Astrocyte (in vitro differentiated cells and primary cell): ENCODE measurements at regions not wholly inside any gene's neighbourhood (a gene's known extent, or its start where the extent isn't known, plus 50 kb on each side); places are given as distances from the start of the nearest gene placed in this dataset.

Source experiments
- DNase-seq: peaks from one replicate; pipeline ENCODE4 v3.0.0-alpha.2; 2010; ENCODE audit warnings: low read depth
- FAIRE-seq: peaks from 2 replicates; lab custom pipeline; 2011; peaks lifted over from hg19 to GRCh38; lab: Jason Lieb, UNC
- H2AFZ ChIP-seq: 2 replicates; pipeline ENCODE4 v1.6.0; 2012; ENCODE audit warnings: low read depth, low read length, inconsistent platforms
- H3K27ac ChIP-seq: 2 replicates; pipeline ENCODE4 v1.5.1; 2011; ENCODE audit warnings: low read depth, low read length, inconsistent platforms
- H3K27me3 ChIP-seq: 2 replicates; pipeline ENCODE4 v1.6.0; 2011; ENCODE audit warnings: low read length, inconsistent platforms; ENCODE audit not compliant: insufficient read depth
- H3K36me3 ChIP-seq: 2 replicates; pipeline ENCODE4 v1.5.1; 2011; ENCODE audit warnings: low read length, inconsistent platforms; ENCODE audit not compliant: insufficient read depth
- H3K4me1 ChIP-seq: 2 replicates; pipeline ENCODE4 v1.5.1; 2011; ENCODE audit warnings: low read length, inconsistent platforms; ENCODE audit not compliant: insufficient read depth
- H3K4me2 ChIP-seq: 2 replicates; pipeline ENCODE4 v1.6.0; 2012; ENCODE audit warnings: low read length, inconsistent platforms
- H3K4me3 ChIP-seq: 2 replicates; pipeline ENCODE4 v1.5.1; 2011; ENCODE audit warnings: low read depth, mild to moderate bottlenecking, low read length, inconsistent platforms; ENCODE audit not compliant: insufficient read depth
- H3K79me2 ChIP-seq: 2 replicates; pipeline ENCODE4 v1.6.0; 2012; ENCODE audit warnings: mild to moderate bottlenecking, low read length, inconsistent platforms; ENCODE audit not compliant: insufficient read depth
- H3K9ac ChIP-seq: 2 replicates; pipeline ENCODE4 v1.6.0; 2012; ENCODE audit warnings: mild to moderate bottlenecking, low read length, inconsistent platforms
- H3K9me3 ChIP-seq: 2 replicates; pipeline ENCODE4 v1.5.1; 2012; ENCODE audit warnings: low read depth, mild to moderate bottlenecking, low read length, inconsistent platforms; ENCODE audit not compliant: insufficient read depth
- H4K20me1 ChIP-seq: 2 replicates; pipeline ENCODE4 v1.6.0; 2012; ENCODE audit warnings: low read length, inconsistent platforms; ENCODE audit not compliant: insufficient read depth
- H3K27ac Mint-ChIP-seq: one replicate; pipeline ENCODE4 v1.8.0; 2021; ENCODE audit warnings: mild to moderate bottlenecking, mixed read lengths; ENCODE audit not compliant: unreplicated experiment
- H3K27me3 Mint-ChIP-seq: one replicate; pipeline ENCODE4 v1.8.0; 2021; ENCODE audit warnings: low read depth, mixed read lengths; ENCODE audit not compliant: unreplicated experiment
- H3K36me3 Mint-ChIP-seq: one replicate; pipeline ENCODE4 v1.8.0; 2021; ENCODE audit warnings: low read depth, mixed read lengths; ENCODE audit not compliant: unreplicated experiment
- H3K4me1 Mint-ChIP-seq: one replicate; pipeline ENCODE4 v1.8.0; 2021; ENCODE audit warnings: low read depth, mixed read lengths; ENCODE audit not compliant: unreplicated experiment
- H3K4me3 Mint-ChIP-seq: one replicate; pipeline ENCODE4 v1.8.0; 2021; ENCODE audit warnings: mild to moderate bottlenecking, moderate library complexity, mixed read lengths; ENCODE audit not compliant: unreplicated experiment
- H3K9me3 Mint-ChIP-seq: one replicate; pipeline ENCODE4 v1.8.0; 2021; ENCODE audit warnings: mild to moderate bottlenecking, mixed read lengths; ENCODE audit not compliant: unreplicated experiment
- CTCF ChIP-seq: IDR thresholded peaks from 2 replicates; pipeline ENCODE4 v1.5.1; 2011; ENCODE audit warnings: low read depth, mild to moderate bottlenecking, inconsistent platforms, low read length, moderate library complexity; ENCODE audit not compliant: insufficient read depth
- EZH2 ChIP-seq: IDR thresholded peaks from 2 replicates; pipeline ENCODE4 v1.6.1; 2012; ENCODE audit warnings: mild to moderate bottlenecking, low read length, inconsistent platforms; ENCODE audit not compliant: insufficient read depth

DNA sequence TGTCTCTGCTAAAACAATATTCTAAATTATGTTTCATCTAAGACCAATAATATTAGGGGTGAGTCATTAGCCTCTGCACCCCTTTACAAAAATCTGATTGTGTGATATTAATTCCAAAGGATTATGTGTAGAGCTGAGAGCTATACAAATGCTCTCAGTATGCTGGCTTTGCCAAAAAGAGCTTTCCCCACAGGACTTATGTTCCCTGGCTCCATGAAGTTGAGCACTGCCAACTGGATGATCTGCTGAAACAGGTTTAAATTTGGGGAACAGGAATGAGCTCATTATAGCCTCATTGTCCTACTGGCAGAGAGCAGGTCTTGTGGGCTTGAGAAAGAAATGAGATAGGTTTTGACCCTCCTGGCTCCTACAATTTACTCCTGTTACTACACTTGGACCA is 347.8 kb upstream of the LMCD1 start:
- no peak for FAIRE-seq

DNA sequence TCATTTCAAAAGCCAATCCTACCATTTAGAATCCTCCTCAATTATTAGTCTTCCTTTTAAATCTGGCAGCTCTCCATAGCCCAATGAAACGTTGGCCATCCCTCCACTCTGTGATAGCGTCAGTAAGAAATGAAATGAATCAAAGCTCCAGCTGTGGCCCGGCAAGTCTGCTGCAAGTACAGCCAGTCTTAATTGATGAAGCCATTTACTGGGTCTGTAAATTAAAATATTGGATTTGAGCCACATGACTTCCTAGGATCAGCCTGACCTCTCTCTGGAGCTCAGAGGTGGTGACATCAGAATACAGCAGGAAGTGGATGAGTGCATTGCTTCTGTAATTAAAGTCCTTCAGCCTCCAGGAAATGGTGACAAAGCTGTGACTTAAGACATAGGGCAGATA is 347.0 kb upstream of the LMCD1 start:
- no peak for TF ChIP-seq CTCF
- TF ChIP-seq EZH2, result no peak
- Mint-ChIP-seq H3K9me3 (peaks cover 2% of the 10 kb centered on the region), H3K4me1 (peaks cover 5% of the 10 kb centered on the region), H3K36me3 (no peaks in the 10 kb centered on the region), H3K27ac (no peak overlapping the region), H3K27me3 (peaks cover 2% of the 10 kb centered on the region), H3K4me3 (no peak overlapping the region)
- Histone ChIP-seq H3K27me3 (no peaks in the 10 kb centered on the region), H2AFZ (no peak overlapping the region), H4K20me1 (no peaks in the 10 kb centered on the region), H3K4me2 (no peak overlapping the region), H3K79me2 (no peaks in the 10 kb centered on the region), H3K4me3 (no peak overlapping the region), H3K9me3 (no peaks in the 10 kb centered on the region), H3K4me1 (no peaks in the 10 kb centered on the region), H3K36me3 (no peaks in the 10 kb centered on the region), H3K9ac (no peak overlapping the region), H3K27ac (no peak overlapping the region)
- DNase-seq, result no peak
- no peak for FAIRE-seq

More for the DNA sequence above, 347.8 kb upstream of the LMCD1 start:
- no peak for DNase-seq
- no peak overlapping the region for H2AFZ ChIP-seq
- Mint-ChIP-seq H3K9me3 (peaks cover 2% of the 10 kb centered on the region), H3K36me3 (no peaks in the 10 kb centered on the region), H3K4me1 (peaks cover 5% of the 10 kb centered on the region), H3K27me3 (peaks cover 2% of the 10 kb centered on the region), H3K27ac (no peak overlapping the region), H3K4me3 (no peak overlapping the region)
- H3K9me3 ChIP-seq, result no peaks in the 10 kb centered on the region
- no peaks in the 10 kb centered on the region for H3K79me2 ChIP-seq
- H3K4me2 ChIP-seq, result no peak overlapping the region
- H4K20me1 ChIP-seq, result no peaks in the 10 kb centered on the region
- no peak overlapping the region for H3K27ac ChIP-seq
- H3K4me1 ChIP-seq, result no peaks in the 10 kb centered on the region
- no peaks in the 10 kb centered on the region for H3K27me3 ChIP-seq
- H3K9ac ChIP-seq, result no peak overlapping the region
- no peak for TF ChIP-seq CTCF
- TF ChIP-seq EZH2, result no peak
- no peak overlapping the region for H3K4me3 ChIP-seq
- no peaks in the 10 kb centered on the region for H3K36me3 ChIP-seq

DNA sequence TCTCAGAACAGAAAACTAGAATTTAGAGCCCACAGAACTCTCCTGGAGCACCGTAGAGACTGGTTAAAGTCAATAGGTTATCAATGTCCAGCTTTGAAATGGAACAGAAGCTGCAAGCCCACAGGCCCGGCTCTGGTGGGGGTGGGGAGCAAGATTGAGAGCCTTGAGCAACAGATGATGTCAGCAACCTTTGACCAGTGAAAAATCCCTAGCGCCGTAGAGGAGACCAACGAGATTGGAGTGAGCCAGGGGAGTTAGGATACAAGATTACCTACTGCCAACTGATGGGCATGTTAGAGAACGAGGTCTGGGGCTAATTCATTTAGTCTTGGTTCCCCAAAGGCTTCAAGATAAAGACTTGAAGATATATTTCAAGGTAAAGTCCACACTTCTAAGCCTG is 345.5 kb upstream of the LMCD1 start:
- DNase-seq, result no peak
- H3K79me2 ChIP-seq, result no peaks in the 10 kb centered on the region
- H3K9me3 Mint-ChIP-seq, result peaks cover 2% of the 10 kb centered on the region
- no peak overlapping the region for H3K9ac ChIP-seq
- peaks cover 2% of the 10 kb centered on the region for H3K27me3 Mint-ChIP-seq
- H3K27ac Mint-ChIP-seq, result no peak overlapping the region
- TF ChIP-seq EZH2 (no peak), CTCF (no peak)
- no peak for FAIRE-seq
- H3K27me3 ChIP-seq, result no peaks in the 10 kb centered on the region
- H2AFZ ChIP-seq, result no peak overlapping the region
- H4K20me1 ChIP-seq, result no peaks in the 10 kb centered on the region
- no peaks in the 10 kb centered on the region for H3K36me3 ChIP-seq
- H3K36me3 Mint-ChIP-seq, result no peaks in the 10 kb centered on the region
- no peaks in the 10 kb centered on the region for H3K9me3 ChIP-seq
- no peak overlapping the region for H3K27ac ChIP-seq
- no peaks in the 10 kb centered on the region for H3K4me1 Mint-ChIP-seq
- H3K4me3 Mint-ChIP-seq, result no peak overlapping the region
- H3K4me3 ChIP-seq, result no peak overlapping the region
- H3K4me2 ChIP-seq, result no peak overlapping the region
- no peaks in the 10 kb centered on the region for H3K4me1 ChIP-seq
